Mucosa of descending colon (tissue), 3 donors: ENCODE measurements at regions not wholly inside any gene's neighbourhood (a gene's known extent, or its start where the extent isn't known, plus 50 kb on each side); places are given as distances from the start of the nearest gene placed in this dataset.

Experiments
- ATAC-seq: fragments of 200-7000 bp; cut with Tn5 transposase; one replicate; pipeline ENCODE4 v1.9.1; 2020; ENCODE audit warnings: mild to moderate bottlenecking, moderate library complexity
- DNase-seq, 3 donors: peaks; one replicate each; pipeline ENCODE4 v3.0.0-alpha.2; 2020
- H3K36me3 ChIP-seq: fragments of 200-600 bp; one replicate; pipeline ENCODE4 v1.8.0; 2021; ENCODE audit warnings: low read depth, mild to moderate bottlenecking
- H3K4me1 ChIP-seq: fragments of 200-600 bp; one replicate; pipeline ENCODE4 v1.8.0; 2021; ENCODE audit warnings: low read depth, mild to moderate bottlenecking
- H3K4me3 ChIP-seq: fragments of 200-600 bp; one replicate; pipeline ENCODE4 v1.8.0; 2021; ENCODE audit warnings: mild to moderate bottlenecking
- H3K9me3 ChIP-seq: fragments of 200-600 bp; one replicate; pipeline ENCODE4 v1.8.0; 2021; ENCODE audit warnings: mild to moderate bottlenecking
- intact Hi-C, 2 donors: fragments of 100-400 bp; cut with DNase I in 1 of 2; cut with micrococcal nuclease in 1 of 2; formaldehyde crosslinking; loops; one replicate each; pipeline versions ENCODE4 v1.11.0 to v1.11.1; 2022; cut with DNase I, micrococcal nuclease
- TF ChIP-seq, protein P1 (sequence below): fragments of 200-600 bp; IDR thresholded peaks from one replicate; pipeline ENCODE4 v1.8.0; 2022; ENCODE audit warnings: antibody characterized with exemption, mild to moderate bottlenecking
- donor health status: DM: no; HTN: no; CAD: no; lungs with moderate emphysema.
- donor health status: DM: no; HTN: no; CAD: no.
- donor health status: DM: no; HTN: yes; CAD: no.

DNA sequence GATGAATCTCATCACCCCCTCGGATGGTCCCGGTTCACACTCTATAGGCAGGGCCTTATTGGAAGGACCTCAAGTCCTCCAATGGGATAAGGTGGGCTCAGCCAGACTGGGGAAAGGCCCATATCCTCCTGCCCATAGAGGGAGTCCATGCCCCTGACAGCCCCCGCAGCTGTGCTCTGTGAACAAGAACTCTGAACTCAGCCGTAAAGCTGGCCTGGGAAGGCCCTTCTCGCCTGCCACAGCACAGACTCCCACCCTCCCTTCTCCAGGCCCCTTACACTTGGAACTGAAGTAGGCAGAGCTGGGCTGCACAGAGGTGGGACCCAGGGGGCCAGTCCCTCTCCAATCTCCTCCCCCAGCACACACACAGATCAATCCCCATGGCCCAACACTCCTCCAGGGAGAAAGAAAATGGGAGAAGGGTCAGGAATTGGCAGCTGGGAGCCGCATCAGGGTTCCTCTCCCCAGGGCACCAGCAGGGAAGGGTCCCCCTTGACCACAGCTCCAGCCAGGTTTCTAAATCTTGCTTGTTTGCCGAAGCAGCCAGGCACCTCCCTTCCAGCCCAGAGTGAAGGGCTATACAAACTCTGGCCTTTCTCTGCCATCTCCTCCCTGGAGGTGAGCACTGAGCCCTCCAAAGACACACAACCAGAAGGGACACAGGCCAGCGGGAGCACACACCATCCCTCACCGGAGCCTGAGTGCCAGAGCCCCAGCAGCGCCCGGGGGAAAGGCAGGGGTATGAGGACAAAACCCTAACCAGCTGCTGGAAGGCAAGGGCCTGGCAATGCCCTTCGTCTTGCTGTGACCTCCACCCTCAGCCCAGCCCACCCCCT lies 454.1 kb downstream of the SOX9 start:
- Histone ChIP-seq H3K4me3 (no peak overlapping the region), H3K4me1 (no peaks in the 10 kb centered on the region), H3K9me3 (no peaks in the 10 kb centered on the region), H3K36me3 (no peaks in the 10 kb centered on the region)
- DNase-seq (no peak), ATAC-seq (no peak)
- intact Hi-C loops, result no loop called here
- TF ChIP-seq, protein P1, sequence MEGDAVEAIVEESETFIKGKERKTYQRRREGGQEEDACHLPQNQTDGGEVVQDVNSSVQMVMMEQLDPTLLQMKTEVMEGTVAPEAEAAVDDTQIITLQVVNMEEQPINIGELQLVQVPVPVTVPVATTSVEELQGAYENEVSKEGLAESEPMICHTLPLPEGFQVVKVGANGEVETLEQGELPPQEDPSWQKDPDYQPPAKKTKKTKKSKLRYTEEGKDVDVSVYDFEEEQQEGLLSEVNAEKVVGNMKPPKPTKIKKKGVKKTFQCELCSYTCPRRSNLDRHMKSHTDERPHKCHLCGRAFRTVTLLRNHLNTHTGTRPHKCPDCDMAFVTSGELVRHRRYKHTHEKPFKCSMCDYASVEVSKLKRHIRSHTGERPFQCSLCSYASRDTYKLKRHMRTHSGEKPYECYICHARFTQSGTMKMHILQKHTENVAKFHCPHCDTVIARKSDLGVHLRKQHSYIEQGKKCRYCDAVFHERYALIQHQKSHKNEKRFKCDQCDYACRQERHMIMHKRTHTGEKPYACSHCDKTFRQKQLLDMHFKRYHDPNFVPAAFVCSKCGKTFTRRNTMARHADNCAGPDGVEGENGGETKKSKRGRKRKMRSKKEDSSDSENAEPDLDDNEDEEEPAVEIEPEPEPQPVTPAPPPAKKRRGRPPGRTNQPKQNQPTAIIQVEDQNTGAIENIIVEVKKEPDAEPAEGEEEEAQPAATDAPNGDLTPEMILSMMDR, result no peak

GRCh38 chr17:72575542-72576233 lies 454.9 kb downstream of the SOX9 start:
- Histone ChIP-seq H3K36me3 (no peaks in the 10 kb centered on the region), H3K4me3 (no peak overlapping the region), H3K9me3 (no peaks in the 10 kb centered on the region), H3K4me1 (peaks cover 4% of the 10 kb centered on the region)
- ATAC-seq (no peak), DNase-seq (no peak)
- TF ChIP-seq, protein P1, result no peak
- intact Hi-C loops, result no loop called here

DNA sequence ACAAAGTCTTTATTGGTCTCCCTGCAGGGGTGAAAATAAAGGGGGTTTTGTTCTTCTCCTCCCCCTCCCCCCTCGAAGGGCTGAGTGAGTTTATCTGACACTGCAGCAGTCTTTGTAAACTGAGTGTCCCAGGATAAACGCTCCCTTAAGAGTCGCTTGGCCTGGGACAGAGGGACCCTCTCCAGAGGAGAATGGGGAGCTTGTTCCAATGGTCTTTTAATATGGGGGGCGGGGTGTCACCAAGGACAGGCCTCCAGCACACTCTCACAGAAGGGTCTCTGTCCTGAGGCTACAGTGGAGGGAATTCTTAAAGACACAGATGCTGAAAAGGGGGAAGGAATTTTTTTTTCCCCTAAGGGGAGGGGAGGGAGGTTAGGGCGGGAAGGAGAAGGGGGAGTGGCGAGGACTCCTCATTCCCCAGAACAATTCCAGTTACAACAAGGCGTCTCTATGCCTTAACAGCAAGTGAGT lies 455.5 kb downstream of the SOX9 start:
- TF ChIP-seq, protein P1, result no peak
- Histone ChIP-seq H3K36me3 (no peaks in the 10 kb centered on the region), H3K4me3 (no peak overlapping the region), H3K9me3 (no peaks in the 10 kb centered on the region), H3K4me1 (peaks cover 10% of the 10 kb centered on the region)
- intact Hi-C loops, result no loop called here
- DNase-seq, result no peak
- no peak for ATAC-seq

- Histone ChIP-seq H3K4me1 (peaks cover 11% of the 10 kb centered on the region), H3K36me3 (no peaks in the 10 kb centered on the region), H3K9me3 (no peaks in the 10 kb centered on the region), H3K4me3 (no peak overlapping the region)
- TF ChIP-seq, protein P1, result no peak
- intact Hi-C loops, result no loop called here
- DNase-seq (no peak), ATAC-seq (no peak)
Observed at GRCh38 chr17:72578817-72579470, 458.1 kb downstream of the SOX9 start.

- peaks cover 11% of the 10 kb centered on the region for H3K4me1 ChIP-seq
- ATAC-seq (no peak), DNase-seq (no peak)
- H3K4me3 ChIP-seq, result no peak overlapping the region
- intact Hi-C loops, result no loop called here
- no peaks in the 10 kb centered on the region for H3K36me3 ChIP-seq
- no peaks in the 10 kb centered on the region for H3K9me3 ChIP-seq
- TF ChIP-seq, protein P1, result no peak
Observed at GRCh38 chr17:72579990-72580320, 459.1 kb downstream of the SOX9 start.
